Amygdala (tissue), 56 donors: ENCODE measurements at regions not wholly inside any gene's neighbourhood (a gene's known extent, or its start where the extent isn't known, plus 50 kb on each side); places are given as distances from the start of the nearest gene placed in this dataset.

Experiments used
- DNase-seq, 56 donors: peaks; one replicate each; lab custom pipeline; 2025; lab: John Stamatoyannopoulos, UW

DNA sequence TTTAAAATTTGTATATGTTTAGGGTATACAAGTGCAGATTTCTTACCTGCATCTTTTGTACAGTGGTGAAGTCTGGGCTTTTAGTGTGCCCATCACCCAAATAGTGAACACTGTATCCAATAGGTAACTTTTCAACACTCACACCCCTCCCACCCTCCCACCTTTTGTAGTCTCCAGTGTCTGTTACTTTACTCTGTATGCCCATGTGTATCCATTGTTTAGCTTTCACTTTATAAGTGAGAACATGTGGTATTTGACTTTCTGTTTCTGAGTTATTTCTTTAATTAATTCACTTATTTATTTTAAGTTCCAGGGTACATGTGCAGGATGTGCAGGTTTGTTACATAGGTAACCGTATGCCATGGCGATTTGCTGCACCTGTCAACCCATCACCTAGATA, 124.8 kb upstream of the NEO1 start:
- no peak for DNase-seq

DNA sequence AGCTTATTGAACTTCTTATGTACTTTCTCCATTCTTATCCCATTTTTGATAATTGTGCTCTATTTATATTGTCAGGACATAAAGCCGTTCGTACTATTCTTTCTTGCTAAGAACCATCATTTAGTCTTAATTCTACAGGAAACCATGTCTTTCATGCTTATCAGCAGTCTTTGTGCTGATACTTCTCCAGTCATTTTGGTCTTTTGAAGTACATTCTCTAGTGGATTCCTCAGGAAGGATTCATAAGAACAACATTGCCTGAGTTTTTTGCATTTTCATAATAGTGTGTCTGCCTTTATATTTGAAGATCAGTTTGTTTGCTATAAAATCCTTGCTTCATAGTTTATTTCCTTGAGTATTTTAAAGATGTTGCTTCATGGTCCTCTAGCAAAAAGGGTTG, 126.6 kb upstream of the NEO1 start:
- DNase-seq: no peak

DNA sequence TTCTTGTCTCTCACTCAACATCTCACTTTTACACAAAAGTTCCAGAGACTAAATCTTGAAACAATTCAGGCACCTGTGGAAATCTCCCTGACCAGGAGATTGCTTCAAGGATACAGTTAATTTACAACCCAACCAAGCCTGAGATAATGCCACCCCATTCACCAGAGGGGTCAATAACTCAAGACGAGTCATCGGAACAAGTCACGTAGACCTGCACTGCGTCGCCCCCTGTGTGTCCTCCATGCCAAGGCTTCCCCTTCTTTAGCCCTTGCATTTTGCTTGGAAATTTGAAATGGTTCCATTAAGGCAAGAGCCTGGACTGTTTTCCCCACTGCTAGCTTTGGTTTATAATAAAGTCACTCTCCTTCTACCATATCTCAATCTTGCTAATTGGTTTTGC, 129.0 kb upstream of the NEO1 start:
- no peak for DNase-seq

DNA sequence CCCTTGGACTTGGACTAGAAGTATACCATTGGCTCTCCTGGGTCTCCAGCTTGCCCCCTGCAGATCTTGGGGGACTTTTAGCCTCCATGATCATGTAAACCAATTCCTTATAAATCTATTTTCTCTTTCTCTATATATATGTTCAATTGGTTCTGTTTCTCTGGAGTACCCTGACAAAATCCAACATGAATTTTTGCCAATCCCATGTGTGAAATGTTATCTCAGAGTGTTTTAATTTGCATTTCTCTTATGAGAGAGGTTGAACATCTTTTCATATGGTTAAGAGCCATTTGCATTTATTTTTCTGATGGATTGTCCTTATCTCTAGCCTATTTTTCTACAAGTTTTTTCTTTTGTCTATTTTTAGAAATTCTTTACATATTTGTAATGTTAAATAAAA, 131.7 kb upstream of the NEO1 start:
- no peak for DNase-seq

DNA sequence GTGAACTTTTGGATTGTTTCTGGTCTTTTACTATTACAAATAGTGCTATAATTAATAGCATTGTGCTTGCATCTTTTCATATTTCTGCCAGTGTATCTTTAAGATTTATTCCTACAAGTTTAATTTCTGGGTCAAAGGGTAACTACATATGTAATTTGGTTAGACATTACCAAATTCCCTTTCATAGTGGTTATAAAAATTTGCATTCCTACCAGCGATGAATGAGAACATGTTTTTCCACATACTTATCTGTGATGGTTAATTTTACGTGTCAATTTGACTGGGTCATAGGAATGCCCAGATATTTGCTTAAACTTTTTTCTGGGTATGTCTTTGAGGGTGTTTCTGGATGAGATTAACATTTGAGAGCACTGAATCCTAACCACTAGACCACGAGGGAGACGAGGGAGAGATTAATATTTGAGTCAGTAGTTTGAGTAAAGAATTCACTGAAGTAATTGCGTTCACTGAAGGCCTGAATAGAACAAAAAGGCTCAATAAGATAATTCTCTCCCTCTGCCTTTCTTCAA, 132.3 kb upstream of the NEO1 start:
- no peak for DNase-seq

DNA sequence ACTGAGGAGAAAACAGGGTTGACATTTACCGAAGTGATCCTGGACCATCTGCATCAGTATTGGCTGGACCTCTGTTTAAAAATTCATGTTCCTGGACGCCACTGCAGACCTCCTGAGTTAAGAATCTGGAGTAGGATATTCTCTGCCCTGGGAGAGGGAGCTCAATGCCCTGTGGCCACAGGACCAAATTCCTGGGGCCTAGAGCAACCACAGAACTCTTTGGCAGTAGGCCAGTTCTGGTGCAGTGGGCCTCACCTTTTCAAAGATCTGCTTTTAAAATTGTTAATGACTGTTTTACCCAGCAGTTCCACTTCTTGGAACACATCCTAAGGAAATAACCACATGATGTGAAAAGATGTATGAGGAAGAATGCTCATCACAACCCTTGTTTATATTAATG, 133.3 kb upstream of the ADPGK start:
- DNase-seq: peak in 1 of 56 donors; percentile 4

DNA sequence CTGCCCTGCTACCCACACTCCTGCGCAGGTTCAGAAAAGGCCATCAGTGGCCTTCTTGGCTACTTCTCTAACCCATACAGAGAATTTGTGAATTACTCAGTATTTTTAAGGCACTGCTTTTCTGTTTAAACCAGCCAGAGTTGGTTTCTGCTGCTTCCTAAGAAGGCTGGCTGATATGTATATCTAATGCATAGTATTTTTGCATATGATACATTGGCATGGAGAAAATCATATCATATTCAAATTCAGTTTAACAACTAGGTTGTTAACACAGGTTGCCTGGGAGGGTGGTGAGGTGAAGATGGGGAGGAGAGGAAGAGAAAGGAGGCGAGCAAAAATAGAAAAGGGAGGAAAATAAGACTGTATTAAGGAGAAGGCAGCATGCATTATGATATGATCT, 132.8 kb upstream of the ADPGK start:
- DNase-seq: no peak

DNA sequence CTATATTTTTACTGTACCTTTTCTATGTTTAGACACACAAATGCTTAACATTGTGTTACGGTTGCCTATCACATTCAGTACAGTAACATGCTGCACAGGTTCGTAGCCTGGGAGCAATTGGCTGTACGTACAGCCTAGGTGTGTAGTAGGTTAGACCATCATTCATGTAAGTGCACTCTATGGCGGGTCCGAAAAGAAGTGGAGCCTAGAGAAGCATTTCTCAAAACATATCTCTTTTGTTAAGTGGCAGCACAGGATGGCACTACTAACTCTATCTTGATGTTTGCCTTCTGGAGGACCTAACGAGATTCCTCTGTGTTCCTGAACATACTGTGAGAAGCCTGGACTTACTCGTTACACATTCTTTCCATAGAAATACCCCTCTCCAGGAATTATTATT, 132.3 kb upstream of the ADPGK start:
- DNase-seq: no peak

DNA sequence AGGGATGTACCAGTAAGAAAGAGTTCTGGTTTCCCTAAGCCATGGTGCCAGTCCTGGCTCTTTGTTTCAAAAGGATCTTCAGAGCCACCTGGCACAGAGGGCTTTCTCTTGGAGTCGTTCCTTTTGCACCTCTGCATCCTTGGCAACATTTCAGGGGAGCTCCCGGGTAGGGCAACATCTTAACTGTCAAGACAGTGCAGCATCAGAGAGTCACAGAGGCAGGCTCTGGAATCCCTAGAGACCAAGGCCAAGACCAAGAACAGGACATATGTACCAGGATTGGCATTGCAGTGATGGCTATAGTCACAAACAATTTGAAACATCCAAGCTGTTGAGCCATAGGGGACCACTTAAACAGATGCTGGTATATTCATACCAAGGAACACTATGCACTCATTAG, 129.4 kb upstream of the ADPGK start:
- no peak for DNase-seq

DNA sequence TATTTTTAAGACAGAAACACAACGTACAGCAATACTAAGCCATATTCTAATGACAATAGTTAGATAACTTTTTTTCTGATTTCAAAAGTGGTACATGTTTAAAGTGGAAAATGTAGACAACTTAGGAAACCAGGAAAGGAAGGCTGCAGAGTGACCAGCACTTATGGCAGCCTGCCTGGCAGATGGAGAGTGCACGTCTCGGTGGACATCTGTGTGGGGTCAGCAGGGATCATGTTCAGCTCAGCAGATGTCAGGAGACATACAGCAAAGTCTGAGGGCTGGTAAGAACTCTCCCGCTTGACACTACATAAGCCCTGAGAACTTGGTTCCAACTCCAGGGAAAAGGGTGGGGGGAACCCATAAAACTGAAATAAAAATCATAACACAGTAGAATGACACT, 128.6 kb upstream of the ADPGK start:
- no peak for DNase-seq

DNA sequence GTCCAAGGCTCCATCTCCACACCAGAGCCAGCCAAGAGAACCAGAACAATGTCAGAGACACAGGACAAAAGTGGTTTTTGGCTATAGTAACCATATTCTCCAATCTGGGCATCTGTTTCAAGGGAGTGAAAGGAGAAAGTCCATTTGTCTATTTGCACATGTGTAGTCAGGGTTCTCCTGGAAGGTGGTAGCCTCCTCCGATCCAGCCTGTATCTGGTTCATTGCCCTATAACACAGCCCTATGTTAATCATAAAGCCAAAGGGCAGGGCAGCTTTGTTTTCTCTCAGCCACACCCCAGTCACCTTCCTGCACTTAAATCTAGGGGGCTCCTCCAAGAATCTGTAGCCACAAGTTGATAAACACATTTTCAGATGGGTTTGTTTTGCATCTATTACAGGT, 128.1 kb upstream of the ADPGK start:
- no peak for DNase-seq

DNA sequence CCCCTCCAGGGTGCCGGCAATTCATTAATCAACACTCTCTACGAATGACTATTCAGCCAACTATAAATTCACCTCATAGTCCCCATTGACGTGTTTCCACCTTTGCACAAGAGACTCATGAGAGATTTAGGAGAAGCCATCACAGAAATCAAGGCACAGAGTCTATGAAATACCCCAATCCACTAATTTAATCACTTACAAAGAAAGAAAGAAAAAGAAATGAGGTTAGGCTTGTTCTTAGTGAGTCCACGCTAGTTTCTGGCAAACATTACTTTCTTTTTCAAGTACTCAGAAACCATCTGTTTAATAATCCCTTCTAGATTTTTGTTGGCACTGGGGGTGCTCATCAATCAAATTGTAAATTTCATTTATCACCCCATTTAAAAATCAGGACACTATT, 125.2 kb upstream of the ADPGK start:
- no peak for DNase-seq

DNA sequence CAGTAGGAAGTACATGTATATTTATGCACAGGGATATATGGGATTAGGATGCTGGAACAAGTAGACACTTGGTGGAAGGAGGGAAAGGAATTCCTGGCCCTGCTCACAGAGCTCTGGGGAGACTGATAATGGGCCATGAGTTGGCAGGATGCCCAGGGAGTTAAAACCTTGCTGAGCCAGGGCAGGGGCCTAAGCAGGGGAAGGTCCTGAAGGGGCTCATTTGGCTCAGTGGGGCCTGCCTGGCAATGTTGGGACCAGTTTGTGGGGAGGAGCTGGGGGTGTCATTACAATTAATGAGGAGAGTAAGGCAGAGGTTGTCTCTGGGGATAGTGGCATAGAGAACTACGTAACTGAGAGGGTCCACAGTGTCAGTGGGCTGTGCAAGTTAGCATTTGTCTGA, 124.2 kb upstream of the ADPGK start:
- peak in 7 of 56 donors; percentile 1 to 25 (median 6) for DNase-seq

DNA sequence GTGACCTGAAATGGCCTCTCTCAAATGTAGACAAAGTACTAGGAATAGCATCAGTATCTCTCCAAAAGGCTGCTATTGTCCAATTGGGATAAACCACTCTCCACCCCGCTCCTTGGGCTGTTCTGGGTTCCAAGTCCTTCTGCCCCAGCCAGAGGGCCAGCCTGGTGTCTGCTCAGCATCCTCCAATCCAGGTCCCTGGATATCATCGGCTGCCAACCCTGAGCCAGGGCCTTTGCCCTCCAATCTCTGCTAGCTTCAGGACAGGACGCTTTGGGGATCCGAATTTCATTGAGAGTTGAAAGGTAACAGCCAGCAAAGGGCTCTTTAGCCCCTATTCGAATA, 119.3 kb upstream of the ADPGK start:
- no peak for DNase-seq

DNA sequence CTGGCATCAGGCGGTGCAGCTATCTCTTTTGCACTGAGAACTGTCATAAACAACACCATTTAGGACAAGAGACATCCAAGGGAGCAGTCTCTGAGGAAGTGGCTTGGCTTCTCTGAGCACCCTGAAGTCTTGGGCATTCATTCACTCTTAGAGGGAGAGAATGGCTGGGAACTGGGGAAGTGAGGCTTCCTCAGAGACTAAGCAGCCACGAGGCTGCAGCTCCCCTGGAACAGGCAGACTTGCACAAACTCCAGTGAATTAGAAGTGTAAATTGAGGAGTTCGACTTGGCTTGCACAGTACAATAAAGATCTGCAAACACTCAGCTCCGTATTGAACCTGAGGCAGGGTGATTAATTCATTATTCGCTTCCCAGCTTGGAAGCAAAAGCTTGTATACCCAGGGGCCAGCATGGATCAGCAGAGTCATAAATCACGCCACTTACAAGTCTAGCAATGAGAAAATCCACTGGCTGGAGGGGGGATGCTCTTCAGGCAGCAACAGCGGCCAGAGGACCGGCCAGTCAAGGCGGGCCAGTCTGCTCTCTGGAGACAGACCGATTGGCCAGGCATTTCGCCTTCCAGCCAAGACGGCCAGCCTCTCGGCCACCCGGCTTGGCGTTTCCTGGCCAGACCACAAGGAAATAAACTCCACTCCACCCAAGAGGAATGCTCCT, 118.8 kb upstream of the ADPGK start:
- peak in 20 of 56 donors; percentile 2 to 47 (median 12) for DNase-seq

DNA sequence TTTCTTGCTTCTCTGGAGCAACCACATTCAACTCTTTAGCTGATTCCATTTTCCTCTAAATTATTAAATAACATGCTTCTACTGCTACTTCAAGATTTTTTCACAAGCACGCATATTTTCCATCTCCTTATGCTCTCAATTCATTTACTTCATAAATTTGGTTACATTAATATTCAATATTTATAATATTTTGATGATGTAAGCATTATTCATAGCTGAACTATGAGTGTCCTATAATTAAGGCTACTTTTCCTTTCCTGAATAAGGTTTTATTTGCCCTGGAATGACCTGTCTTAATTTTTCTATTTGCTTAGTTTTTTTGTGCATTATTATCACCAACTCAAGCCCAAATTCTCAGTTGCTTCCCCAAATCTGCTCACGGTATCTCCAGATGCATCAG, 109.4 kb upstream of the ADPGK start:
- DNase-seq: no peak

DNA sequence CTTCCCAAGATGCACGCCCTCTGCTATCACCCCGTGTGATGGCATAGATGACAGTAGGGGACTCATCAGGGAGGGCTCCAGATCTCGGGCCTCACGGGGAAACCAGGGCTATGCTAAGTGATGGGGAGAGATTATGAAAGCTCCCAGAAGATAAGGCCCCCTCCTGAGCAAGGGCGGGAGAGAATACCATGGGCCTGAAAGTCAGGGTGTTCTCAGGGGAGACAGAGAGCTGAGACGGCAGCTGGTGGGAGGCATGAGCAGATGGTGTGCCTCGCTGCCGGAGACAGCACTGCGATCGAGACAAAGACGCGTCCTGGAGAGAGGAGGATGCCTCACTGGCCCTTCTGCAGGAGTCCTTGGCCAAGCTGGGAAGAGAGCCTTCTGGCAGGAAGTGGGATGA, 106.5 kb upstream of the ADPGK start:
- peak in 7 of 56 donors; percentile 2 to 34 (median 10) for DNase-seq

DNA sequence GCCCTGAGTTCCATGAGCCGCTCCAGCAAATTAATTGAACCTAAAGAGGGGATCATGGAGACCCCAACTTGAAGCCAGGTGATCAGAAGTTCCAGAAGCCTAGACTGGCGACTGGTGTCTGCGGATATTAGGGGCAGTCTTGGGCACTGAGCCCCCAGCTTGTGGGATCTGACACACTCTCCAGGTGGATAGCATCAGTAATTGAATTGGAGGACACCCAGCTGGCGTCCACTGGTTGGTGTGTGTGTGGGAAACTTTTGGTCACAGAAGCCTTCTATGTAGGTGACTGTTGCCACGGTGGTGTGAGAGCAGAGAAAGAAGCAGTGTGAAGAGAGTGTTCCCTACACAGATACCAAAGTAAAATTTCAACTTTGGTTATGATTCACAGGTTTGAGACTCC, 106.0 kb upstream of the ADPGK start:
- DNase-seq: no peak

DNA sequence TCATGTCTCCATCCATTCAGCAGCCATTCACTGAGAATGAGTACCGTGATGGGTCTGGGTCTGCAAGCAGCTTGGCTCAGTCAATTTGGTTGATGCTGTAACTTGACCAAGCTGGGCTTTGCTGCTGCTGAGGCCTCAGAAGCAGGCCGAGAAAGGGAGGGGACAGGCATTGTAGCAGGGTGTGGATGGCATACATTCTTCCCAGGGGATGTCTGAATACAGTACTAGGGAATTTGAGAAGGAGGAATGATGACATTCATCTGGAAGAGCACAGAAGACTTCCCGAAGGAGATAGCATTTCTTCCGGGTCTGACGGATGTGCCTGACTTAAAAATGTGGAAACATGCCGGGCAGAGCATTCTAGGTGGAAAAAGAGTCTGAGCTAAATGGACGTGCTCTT, 105.3 kb upstream of the ADPGK start:
- no peak for DNase-seq

DNA sequence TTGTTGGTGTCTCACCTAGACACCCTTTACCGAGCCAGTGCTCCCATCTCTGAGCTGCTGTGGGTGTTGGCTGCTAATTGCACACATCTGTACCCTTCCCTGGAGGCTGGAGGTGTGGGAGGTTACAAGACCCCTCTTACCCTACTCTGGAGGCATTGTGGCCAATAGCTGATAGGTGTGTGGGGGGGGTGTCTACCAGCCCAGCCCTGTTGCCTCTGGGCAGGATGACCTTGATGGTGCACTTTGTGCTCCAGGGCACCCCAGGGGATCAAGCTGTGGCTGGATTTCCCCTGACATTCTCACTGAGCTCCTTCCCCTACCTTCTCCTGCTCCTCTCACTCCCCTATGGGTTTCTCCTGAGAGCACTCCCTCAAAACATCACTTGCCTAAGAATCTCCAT, 104.7 kb upstream of the ADPGK start:
- DNase-seq: no peak

DNA sequence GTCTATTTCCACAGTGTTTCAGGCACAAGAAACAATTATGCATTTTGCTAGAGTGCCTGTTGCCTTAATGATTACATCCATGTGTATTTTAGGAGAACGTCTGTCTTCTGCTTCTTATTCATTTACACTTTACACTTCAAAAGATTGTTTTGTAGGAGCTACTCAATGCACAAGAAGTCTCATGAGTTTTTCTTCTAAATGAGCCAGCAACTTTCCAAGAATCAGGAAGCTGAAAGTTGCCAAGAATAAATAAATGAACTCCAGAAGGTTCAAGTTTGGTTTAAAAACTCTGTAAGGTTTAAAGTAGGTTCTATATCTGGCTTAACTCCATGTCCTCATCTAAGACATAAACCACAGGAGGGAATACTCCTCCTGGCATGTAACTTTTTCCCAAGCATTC, 103.8 kb upstream of the ADPGK start:
- no peak for DNase-seq

DNA sequence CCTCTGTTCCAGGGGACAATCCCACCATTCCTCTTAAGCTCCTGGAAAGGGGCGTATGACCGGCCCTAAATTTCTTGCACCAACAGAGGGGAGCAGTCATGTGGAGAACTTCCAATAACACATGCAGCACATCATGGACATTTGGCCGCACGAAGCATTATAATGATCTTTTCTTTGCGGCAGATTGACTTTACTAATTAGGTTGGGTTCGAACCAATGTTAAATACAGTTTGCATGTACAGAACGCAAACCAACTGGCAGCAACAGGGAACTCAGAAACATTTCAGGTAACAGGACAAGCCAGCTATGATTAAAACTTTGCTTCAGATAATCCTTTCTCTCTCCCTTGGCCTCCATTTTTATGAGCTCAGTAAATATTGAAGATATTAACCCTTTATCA, 100.8 kb upstream of the ADPGK start:
- no peak for DNase-seq
